HG03045 (cell line): ENCODE measurements at regions not wholly inside any gene's neighbourhood (a gene's known extent, or its start where the extent isn't known, plus 50 kb on each side); places are given as distances from the start of the nearest gene placed in this dataset.
"Not testable (repeated sequence)": the region's sequence is repeated elsewhere in the genome, so short reads cannot be mapped to it uniquely, and the experiment has no call there.

Experiments
- ATAC-seq: cut with Tn5 transposase; IDR thresholded peaks from one replicate; pipeline ENCODE4 v1.9.1; 2021; ENCODE audit warnings: mild to moderate bottlenecking, moderate library complexity; ENCODE audit not compliant: unreplicated experiment

DNA sequence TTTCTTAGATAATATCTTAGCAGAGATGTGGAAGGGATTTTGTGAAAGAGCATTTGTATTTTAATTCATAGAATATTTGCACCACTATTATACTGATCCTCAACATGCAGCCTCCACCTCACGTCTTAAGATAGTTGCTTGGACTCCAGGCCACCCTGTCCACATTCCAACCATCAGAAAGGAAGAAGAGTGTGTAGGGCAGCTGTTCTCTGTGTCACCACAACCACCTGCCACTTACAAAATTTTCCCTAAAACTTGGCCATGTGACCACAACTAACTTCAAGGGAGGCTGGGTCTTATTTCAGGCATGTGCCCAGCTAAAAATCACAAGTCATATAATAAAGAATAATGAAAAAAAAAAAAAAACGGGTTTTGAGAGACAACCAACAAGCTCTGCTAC lies 528.1 kb downstream of the RAB28 start:
- ATAC-seq, result no peak

GRCh38 chr4:12949719-12950490 lies 534.2 kb downstream of the RAB28 start:
- ATAC-seq, result no peak

DNA sequence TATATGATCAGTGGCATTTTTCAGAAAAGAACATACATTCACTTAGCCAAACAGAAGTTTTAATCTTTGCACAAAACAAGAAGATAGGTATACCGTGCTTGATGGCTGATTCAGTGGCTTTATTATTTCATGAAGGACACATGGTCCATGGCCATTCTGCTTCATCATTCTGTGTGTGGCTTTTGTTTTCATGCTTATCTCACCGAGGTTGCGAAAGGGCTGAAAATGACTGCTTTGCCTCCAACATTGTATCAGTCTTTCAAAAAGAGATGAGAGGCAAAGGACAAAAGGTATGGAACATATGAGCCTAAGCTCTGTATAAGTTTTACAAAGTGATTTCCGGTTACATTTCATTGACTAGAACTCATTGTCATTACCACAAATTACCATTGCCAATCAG lies 541.1 kb downstream of the RAB28 start:
- ATAC-seq, result no peak

DNA sequence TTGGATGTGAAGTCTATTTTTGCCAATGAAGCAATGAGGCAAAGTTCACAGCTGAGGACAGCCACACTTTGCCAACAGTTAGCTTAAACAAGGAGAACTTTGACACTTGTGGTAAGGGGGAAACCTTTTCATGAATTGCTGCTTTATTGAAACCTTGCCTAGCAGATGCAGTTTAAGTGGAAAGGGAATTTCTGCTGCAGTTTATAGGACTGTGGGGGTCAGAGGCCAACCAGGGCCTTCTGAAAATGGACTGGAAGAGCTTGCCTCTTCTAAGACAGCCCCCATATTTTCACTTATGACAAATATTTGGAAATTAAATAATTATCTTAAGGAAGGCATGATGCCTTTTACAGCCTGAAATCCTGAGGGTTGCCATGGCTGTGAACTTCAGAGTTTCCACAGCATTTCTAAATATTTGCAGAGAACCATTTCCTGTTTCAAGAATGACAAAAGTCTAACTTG lies 550.3 kb downstream of the RAB28 start:
- no peak for ATAC-seq

DNA sequence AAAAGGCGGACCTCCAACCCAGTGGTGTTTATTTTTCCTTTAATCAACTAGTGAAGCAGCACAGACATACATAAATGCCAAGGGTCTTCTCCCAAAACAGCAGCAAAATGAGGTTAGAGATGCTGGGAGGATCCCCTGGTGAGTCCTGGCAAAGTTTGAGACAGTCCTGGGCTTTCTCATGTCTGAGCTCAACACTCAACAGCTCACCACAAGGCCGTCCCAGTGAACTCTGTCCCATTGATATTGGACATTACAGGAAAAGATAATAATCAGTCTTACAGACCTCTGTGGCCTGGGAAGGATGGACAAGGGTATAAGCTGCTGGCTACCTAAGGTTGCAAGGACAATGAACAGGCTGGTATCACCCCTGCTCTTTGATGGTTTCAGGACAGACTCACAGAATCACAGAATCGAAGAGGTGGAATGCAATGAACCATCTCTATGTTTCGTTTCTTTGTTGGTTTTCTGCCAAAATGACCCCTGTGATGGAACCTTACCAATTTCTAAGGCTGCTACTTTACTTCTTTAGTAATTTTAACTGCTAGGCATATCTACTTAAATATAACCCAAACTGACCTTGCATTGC lies 551.8 kb downstream of the RAB28 start:
- ATAC-seq, result no peak

DNA sequence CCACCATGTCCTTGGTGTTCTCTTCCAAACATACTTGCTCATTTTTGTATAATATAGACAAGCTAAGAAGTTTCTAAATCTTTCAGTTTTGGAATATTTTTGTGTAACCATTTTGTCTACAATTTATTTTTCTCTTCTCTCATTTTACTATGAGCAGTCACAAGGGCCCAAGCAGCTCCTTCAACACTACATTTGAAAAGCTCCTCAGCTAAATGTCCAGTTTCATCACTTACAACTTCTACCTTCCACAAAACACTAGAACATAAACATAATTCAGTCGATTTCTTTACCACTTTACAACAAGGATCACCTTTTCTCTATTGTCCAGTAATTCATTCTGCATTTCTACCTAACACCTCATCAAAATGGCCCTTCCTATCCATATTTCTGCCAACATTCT lies 554.4 kb downstream of the RAB28 start:
- no peak for ATAC-seq

DNA sequence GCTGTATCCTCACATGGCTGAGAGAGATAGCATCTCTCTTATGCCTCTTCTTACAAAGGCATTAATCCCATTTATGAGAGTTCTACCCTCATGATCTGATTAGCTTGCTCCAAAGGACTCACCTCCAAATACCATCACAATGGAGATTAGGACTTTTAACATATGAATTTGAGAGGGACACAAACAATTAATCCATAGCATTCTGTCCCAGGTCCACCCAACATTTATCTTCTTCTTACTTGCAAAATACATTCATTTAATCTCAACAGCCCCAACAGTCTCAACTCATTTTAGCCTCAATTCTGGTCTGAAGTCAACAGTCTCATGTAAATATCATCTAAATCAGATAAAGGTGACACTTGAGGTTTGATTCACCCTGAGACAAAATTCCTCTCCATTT lies 555.4 kb downstream of the RAB28 start:
- no peak for ATAC-seq

GRCh38 chr4:12926189-12927066 lies 557.7 kb downstream of the RAB28 start:
- no peak for ATAC-seq

DNA sequence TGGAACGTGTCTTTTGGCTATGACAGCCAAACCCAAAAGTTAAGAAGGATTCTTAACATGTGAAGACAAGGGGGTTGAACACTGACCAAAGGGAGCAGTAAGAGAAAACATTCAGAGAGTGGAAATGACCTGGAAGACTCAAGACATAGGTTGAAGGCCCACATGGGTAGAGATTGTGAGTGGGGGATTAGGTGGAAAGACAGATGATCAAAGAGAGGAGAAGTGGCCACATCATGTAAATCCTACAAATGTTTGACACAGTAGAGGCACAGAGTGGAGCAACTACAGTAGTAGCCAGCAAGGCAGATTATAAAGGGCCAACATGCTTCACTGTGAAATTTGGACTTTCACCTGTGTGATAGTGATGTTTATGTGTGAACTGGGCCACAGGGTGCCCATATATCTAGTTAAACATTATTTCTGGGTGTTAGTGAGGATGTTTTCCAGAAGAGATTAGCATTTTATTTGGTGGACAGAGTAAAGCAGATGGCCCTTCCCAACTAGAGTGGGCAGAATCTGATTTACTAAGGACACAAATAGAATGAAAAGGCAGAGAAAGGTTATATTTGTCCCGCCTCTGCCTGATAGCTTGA lies 559.3 kb downstream of the RAB28 start:
- no peak for ATAC-seq

DNA sequence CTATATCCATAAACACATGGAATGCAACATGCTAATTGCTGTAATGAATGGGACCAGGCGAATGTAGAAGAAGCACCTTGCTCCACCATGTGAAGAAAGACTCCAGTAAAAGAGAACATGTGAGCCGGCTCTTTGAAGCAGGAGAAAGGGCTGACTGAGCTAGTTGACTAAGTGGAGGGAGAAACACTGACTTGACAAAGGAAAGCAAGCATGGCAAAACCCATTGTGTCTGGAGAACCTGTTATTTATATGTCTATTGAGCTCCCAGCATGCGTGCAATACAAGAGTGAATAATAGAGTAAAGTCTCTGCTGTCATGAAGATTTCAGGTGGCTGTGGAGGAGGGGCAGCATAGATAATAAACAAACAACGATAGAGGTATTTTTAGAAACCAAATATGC lies 559.9 kb downstream of the RAB28 start:
- no peak for ATAC-seq

- no peak for ATAC-seq
Observed at GRCh38 chr4:12912896-12913418, 571.2 kb downstream of the RAB28 start.

- ATAC-seq, result no peak
Observed at GRCh38 chr4:12911750-12912358, 572.3 kb downstream of the RAB28 start.

DNA sequence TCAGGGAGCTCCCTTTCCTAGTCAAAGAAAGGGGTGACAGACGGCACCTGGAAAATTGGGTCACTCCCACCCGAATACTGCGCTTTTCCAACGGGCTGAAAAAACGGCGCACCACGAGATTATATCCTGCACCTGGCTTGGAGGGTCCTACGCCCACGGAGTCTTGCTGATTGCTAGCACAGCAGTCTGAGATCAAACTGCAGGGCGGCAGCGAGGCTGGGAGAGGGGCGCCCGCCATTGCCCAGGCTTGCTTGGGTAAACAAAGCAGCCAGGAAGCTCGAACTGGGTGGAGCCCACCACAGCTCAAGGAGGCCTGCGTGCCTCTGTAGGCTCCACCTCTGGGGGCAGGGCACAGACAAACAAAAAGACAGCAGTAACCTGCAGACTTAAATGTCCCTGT lies 580.5 kb downstream of the RAB28 start:
- ATAC-seq, result not testable (repeated sequence)

GRCh38 chr4:12902735-12903134 lies 581.4 kb downstream of the RAB28 start:
- no peak for ATAC-seq

DNA sequence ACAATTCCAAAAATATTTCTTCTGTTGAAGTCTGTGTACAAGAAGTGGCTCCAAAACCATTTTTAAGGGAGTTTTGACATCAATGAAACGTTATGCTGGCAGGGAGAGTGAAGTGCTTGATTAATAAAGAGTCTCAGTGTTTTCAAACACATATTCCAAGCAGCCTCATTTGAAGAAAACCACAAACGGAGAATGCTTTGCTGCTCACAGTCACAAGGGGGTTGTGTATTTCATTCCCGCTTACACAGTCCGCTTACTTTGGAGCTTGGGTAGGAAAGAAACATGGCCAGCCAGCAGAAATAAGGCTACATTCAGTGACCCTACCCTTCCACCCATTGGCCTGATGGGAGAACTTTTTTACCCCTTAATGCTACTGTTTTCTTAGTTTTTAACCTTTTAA lies 586.2 kb downstream of the RAB28 start:
- ATAC-seq, result no peak

DNA sequence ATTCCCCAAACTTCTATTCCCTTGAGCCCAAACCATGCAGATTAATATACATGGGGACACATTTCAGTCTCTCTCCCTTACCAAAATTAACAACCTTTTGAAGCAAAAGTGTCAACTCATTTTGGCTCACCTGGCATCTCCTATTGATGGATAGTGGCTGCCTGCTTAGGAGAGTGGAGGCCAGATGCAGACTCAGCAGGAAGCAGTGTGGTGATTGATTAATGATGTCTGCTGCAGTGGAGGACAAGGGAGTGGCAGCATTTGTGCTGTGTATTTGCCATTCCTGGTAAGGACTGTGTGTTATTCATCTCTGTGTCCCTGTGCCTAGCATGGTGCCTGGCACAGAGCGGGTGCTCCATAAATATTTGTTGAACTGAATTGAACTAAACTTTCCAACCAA lies 590.1 kb downstream of the RAB28 start:
- no peak for ATAC-seq

DNA sequence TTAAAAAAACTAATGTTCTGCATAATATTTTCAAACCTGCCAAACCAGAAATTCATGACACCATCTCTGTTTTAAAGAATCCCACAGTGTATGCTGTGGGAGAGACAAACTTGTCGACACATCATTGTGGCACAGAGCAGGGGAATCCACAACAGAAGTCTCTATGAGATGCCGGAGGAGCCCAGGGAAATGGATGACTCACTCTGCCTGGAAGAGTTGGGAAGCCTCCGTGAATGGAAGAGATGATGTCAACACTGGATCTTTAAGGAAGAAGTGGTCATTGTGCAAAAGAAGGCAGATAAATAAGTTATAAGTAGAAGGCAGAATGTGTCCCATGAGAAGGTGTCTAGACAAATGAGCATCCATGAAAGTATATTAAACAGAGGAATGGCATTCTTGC lies 595.1 kb downstream of the RAB28 start:
- no peak for ATAC-seq

DNA sequence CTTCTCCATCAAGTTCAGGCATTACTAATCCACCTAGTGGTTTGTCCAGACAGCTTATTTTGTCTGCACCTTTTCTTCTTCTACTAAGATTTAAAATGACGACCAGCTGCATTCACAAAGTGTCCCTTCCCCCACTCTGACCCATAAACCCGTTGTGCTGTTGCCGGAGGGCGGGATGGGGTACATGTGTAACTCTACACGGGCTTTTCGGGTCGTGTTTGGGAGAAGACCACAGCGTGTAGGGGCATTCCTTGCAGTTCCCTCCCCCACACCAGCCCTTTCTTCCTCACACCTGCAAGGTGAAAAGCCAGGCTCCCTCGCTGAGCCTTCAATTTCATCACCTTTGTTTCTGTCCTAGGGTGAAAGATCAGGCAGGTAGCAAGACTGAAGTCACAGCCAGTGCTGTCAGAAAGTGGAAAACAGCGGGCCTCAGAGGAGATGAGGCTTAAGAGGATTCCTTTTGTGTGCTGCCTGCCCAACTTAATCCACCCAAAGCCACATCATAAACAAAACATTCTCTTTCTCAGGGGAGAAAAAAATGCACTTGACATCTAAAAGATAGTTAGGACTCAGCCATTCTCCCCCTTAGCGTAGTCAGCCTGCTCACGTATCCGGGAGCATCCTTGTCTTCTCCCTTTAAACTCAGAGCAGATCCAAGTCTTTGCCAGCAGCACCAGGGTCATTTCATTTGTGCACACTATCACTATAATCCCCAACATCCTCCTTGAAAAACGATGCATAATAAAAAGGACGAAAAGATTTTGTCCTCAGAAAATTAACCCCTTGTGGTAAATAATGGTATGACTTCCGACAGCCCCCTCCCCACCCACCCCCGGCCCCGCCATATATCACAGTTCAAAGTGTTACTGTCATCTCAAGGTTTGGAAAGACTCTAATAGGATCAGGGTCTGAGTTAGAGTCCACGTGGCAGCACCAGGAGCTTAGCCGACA lies 599.0 kb downstream of the RAB28 start:
- ATAC-seq, result no peak

DNA sequence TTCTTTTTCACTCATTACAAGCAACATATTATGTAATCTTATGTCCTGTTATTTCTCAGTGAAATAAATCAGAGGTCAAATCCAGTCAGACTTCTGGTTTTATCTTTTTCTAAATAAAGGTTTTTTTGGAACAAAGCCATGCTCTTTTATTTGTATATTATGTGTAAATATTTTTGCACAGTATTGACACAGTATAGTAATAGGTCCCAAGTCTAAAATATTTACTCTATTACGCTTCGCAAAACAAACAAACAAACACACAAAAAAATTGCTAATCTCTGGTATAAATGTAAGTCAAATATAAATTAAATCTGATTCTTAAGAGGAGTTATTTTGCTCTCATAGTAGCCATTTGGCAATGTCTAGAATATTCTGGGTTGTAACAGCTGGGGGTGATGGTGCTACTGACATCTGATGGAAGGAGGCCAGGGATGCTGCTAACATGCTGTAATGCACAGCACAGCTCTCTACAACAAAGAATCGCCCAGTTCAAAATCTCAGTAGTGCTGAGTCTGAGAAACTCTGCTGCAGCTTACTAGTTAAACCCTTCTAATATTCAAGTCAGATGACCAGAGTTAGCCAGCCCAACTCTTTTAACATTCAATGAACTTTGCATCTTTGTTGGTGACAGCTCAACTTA lies 602.1 kb downstream of the RAB28 start:
- ATAC-seq, result no peak
